Retina (tissue), 1 donor: ENCODE measurements at regions not wholly inside any gene's neighbourhood (a gene's known extent, or its start where the extent isn't known, plus 50 kb on each side); places are given as distances from the start of the nearest gene placed in this dataset.

Source experiments
- DNase-seq: peaks from one replicate; pipeline ENCODE4 v3.0.0-alpha.2; 2016

- no peak for DNase-seq
Measured at GRCh38 chr13:22200440-22200839, 529.6 kb downstream of the FGF9 start.

DNA sequence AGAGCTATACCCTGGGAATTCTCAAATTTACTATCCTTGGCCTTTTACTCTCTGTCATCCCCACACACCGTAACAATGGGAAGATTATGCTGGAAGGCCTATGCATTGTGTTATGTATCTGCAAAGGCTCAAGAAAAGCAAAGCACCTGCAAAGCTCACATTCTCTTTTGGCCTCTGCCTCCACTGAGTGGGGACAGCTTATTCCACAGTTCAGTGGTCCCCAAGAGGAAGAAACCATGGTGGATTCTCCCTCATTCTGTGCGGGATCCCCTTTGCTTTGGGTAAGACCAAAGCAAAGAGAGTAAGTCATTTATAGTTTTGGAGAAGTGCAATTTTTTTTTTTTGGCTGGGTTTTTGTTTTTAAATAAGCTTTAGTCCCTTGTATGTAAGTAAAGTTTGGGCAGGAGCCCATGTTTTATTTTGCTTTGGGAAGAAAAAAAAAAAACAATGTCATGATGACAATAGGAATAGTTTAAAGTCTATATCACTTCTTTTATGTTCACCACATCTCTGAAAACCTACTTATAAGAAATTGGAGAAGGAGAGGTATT is 530.6 kb downstream of the FGF9 start:
- no peak for DNase-seq

DNA sequence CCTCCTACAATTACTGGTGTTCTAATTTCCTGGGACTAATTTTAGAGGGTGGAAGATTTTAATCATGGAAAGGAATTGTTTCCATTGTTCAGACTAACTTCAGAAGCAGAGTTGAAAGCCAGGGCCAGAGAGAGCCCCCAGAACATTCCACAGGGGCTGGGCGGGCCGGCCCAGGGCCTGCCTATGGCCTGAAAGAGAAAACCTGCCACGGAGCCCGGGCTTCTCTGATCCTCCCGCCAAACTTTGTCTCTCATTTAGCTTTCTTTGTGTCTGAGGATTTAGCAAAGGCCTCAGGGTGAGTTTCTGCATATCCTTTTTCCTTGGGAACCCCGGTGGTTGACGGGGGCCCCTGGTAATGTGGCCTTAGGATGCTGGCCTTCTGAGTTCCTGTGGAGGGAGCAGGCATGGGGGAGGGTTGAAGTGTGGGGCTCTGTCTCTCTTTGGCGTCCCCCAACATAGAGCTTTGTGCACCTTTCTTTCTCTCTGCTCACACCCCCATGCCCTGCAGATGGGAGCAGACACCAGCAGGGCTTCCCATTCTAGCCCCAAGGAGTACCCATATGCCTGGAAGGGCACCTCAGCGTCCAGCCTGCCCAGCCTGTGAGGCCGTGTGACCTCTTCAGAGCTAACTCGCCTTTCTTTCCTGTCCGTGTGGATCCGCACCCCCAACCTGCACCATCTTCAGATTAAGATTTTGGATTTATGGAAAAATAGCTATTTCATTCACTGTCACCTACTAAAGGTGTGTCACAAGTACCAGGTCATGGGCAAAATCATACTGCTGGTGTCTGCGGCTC is 539.5 kb downstream of the FGF9 start:
- DNase-seq: no peak

GRCh38 chr13:22211876-22212275 is 541.0 kb downstream of the FGF9 start:
- DNase-seq: no peak

DNA sequence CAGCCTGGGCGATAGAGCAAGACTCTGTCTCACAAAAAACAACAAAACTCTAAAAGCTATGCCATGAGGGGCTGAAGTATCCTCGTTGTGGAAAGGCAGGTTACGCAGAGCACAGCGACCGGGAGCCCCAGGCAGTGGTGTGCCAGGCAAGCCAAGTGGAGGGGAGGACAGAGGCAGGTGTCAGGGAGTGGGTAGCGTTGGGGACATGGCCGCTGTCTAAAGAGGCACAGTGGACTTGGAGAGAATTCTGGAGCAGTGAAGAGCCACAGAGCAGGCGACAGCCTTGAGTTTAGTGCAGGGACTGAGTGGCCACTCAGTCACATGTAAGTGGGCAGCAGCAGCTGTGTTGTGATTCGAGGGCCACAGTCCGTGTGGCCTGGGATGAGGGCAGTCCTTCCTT is 541.7 kb downstream of the FGF9 start:
- no peak for DNase-seq

DNA sequence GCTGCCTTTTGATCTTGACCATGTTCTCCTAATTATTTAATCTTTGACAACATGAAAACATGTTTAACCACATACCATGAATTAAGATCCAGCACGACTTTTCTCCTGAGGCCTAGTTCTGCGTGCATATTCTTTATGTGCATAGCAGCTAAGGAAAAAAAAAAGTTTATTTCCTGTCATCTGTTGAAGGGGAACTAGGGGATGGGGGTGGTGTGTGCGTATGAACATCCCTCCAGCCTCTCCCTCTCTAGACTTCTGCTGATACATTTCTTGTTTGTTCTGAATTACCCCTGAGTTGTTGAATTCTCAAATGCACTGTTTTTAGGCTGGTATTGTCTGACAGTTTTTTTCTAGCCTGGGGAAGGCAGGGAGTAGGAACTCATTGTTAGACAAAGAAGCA is 543.3 kb downstream of the FGF9 start:
- no peak for DNase-seq

DNA sequence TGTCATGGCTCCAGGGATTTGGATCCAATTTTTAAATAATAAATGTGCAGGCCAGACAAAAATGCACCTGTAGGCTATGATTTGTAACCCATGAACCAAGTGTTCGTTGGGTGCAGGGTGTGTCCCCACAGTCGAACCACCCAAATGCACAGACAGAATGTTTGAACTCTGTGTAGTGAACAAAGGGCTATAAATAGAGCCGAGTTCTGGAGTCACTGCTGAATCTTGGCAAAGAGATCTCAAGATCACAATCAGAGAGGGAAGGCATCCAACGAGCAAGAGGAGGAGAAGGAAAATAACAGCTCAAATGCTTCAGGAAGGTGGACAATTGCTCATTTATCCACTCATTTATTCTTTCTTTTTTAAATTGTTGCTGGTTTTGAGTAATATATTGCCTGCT is 547.9 kb downstream of the FGF9 start:
- DNase-seq: no peak

DNA sequence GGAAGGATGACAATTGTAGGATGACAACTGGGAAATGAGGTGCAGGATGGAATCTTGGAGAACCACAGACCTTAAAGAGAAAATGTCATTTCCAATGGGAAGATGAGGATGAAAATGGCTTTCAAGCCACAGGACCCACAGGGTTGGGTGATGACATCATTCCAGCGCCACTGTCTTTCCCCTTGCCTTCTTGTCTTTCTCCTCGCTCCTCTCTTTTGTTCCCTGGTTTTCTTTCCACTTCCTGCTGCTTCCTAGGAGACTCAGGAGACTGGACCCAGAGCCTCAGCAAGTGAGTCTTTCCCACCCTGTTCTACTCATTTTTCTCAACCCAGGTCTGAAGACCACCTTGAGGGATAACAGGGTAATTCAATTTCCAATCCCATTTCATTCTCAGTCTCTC is 548.8 kb downstream of the FGF9 start:
- DNase-seq: no peak

- peak; percentile 81 for DNase-seq
Measured at GRCh38 chr13:22220151-22221135, 549.6 kb downstream of the FGF9 start.

GRCh38 chr13:22223411-22223810 is 552.5 kb downstream of the FGF9 start:
- DNase-seq: no peak

DNA sequence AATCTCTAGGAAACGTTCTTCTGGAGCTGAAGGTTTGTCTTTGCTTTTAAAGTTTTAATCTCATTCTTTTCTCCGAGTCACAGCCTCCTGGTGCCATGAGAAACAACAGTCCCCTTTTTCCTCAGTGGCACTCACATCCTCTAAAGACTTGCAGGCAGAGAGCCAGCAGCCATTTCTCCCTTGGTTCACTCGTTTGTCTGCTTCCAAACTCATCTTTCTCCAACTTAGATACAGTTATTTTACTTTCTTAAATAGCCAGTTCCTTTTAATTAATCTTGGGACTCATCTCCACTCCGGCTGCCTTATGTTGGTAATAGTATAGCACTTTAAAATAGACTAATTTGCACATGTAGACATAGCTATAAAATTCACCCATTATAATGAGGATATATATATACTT is 555.2 kb downstream of the FGF9 start:
- no peak for DNase-seq

DNA sequence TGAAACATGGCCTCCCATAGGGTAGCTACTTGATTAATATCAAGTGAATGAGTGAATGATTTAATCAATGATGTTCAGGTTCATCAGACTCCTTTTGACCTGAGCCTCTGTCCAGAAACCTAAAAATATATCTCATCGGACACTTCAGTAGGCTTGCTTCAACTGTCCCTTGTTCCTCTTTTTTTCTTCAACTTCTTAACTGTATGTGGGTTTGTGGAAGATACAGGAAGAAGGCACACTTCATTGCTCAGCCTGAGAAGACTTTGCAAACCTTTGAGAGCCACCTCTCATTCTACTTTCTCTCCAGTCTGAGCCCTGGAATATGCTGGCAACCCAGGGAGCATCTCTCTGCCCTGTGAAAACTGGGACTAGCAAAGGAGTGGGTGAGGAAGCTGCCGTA is 557.0 kb downstream of the FGF9 start:
- DNase-seq: no peak

DNA sequence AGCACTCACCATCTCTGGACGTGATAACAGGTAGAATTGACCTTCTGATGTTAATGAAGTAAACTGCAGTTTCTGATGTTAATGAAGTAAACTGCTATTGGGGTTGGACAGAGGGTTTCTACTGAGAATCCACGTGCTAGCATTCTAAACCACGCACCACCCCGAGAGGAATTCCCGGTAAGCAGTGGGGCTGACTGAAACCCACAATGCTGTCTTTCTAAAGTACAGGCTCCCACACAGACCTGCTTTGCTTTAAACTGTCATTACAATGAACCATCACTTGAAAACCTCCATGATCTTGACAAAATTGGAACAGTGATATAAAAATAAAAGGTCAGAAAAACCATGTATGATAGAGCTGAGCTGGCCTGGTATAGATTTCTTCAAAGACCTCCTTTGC is 559.0 kb downstream of the FGF9 start:
- no peak for DNase-seq

- no peak for DNase-seq
Measured at GRCh38 chr13:22232186-22232585, 561.3 kb downstream of the FGF9 start.

DNA sequence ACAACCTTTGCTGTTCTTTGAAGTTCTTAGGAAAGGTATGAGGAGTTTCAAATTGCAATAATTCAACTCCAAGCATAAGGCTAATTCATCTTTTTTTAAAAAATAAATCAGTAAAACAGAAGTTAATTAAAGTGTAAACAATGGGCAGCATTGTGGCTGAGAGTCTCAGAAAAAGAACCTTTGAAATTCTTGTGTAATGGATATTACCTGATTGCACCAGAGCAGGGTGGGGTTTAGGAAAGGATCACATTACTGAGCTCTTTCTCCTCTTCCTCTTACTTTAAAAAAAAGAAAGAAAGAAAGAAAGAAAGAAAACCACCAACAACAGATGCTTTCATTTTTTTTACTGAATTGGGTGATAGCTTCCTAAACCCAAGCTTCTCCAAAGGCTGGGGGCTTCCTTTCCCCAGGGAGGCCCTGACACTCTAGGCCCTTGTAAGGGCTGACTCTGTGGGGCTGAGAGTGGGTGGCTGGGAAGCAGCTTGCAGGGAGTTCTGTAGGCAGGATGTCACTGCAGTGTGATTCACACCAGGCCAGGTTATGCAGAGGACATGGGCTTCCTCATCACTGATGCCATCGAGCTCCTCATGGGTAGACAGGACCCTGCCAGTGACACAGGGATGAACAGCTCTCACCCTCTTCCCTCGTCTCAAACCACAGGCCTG is 564.5 kb downstream of the FGF9 start:
- no peak for DNase-seq

- no peak for DNase-seq
Measured at GRCh38 chr13:22235950-22236290, 565.0 kb downstream of the FGF9 start.

DNA sequence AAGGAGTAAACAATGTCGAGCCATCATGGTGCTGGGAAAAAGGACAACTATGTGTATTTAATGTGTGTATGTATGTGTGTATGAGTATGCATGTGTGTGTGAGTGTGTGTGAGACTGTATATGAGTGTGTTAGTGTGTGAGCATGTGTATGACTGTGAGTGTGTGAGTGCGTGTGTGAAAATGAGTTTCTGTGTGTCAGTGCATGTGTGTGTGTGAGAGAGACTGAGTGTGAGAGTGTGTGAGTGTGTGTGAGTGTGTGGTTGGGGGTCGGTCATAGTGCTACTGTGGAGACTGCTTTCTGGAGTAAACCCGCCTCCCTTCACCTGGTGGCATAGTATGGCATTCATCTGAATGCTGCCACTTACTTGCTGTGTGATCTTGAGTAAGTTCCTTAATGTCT is 567.4 kb downstream of the FGF9 start:
- no peak for DNase-seq

- DNase-seq: no peak
Measured at GRCh38 chr13:22240716-22241115, 569.8 kb downstream of the FGF9 start.

- DNase-seq: no peak
Measured at GRCh38 chr13:22243469-22244163, 572.7 kb downstream of the FGF9 start.

- DNase-seq: no peak
Measured at GRCh38 chr13:22252281-22252830, 581.5 kb downstream of the FGF9 start.

DNA sequence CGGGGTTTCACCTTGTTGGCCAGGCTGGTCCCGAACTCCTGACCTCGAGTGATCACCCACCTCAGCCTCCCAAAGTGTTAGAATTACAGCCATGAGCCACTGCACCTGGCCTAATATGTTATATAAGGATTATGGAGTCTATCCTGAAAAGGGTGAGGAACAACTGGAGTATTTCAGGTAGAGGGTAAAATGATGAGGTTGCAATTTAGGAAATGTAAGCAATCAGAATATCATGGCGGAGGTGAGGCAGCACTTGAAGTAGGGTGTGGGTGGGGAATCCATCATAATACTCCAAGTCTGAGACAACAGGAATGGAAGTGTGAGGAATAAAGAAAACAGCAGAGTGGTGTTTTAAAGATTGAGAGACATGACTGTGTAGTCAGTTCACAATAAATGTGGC is 582.2 kb downstream of the FGF9 start:
- no peak for DNase-seq

DNA sequence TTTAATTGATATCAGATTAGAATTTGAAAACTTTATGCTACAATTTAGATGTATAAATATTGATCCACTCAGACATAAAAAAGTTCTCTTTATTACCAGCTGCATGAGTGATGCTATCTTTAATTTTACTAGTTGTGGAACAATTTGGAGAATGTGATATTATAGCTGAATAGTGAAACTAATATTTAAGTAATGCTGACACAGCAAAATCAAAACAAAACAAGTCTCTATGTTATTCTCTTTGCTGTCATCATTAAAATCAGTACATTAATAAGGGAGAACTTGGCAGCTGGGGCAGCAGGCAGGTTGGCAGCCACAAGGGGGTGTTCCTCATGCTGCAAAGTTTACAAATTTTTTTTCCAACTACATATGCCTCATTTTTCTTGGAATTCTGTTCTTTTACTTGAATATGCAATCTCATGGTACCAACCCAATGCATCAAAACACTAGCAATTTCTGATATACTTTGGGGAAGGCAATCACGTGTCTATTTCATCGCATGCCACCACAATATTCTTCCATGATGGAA is 585.3 kb downstream of the FGF9 start:
- no peak for DNase-seq
